NCI-H82 (cell line): ENCODE measurements at regions not wholly inside any gene's neighbourhood (a gene's known extent, or its start where the extent isn't known, plus 50 kb on each side); places are given as distances from the start of the nearest gene placed in this dataset.

ENCODE experiments used
- DNase-seq: peaks from one replicate; lab custom pipeline; 2025; lab: John Stamatoyannopoulos, UW

DNA sequence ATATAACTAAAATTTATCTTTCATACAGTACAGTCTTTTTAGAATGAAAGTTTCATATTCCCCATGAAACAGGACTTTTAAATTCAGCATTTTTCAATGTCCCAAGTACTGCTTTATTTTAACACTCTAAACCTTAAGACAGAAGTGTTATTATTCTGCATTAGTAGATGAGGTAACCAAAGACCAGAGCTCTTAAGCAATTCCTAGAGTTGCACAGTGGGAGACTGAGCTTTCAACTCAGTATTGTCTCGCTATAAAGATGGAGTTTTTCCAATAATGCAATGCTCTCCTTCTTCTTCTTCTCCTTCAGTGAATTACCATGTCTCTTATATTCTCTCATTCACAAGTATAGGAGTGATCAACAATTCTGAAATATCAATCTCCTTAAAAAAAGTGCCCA is 479.7 kb downstream of the CETN3 start:
- DNase-seq: no peak

DNA sequence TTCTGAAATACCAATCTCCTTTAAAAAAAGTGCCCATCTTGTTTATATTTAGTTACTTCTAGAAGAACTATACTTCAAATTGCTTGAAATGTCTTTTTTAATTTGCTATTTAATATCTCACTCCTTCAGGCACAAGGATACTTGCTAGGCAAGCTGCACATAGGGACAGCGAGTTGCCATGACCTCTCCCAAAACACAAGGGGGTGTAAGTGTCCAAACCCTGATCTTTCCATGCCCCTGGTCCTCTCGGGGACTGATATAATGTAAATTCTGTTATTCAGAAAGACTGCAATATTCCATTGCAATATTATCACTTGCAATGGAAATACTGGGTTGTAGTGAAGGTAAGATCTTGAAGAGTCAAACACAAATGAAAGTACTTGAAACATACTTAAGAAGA is 480.4 kb downstream of the CETN3 start:
- no peak for DNase-seq

DNA sequence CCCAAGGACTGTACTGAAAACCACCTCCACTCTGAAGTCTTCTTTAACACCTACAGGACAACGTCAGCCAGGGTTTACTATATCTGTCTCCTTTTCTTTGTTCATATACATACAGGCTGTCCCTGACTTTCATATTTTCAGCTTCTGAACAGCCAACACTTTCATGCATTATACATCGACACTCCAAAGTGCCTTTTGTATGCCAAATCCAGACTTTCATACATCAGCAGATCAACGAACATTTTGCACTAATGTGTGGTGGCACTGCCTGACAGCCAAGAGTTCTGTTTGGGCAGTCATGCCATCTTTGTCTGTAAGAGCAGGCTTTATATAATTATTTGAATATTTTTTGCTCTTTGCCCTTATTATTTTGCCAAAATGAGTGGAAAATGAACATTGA is 487.4 kb downstream of the CETN3 start:
- no peak for DNase-seq

DNA sequence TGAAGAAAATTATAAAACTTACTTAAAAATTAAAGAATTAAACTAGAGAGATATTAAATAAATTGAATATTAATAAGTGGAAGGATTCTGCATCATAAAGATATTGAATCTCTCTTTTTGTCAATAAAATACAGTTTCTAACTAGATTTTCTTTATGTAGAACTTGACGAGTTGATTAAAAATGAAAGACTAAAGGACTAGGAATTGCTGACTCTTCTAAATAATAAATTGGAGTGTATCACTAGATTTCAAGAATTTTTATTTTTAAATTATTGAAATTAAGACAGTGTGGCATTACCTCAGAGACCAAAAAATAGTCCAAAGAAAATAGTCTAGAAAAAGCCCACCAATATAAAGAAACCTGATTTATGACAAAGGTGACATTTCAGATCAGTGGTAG is 492.4 kb downstream of the CETN3 start:
- DNase-seq: no peak

DNA sequence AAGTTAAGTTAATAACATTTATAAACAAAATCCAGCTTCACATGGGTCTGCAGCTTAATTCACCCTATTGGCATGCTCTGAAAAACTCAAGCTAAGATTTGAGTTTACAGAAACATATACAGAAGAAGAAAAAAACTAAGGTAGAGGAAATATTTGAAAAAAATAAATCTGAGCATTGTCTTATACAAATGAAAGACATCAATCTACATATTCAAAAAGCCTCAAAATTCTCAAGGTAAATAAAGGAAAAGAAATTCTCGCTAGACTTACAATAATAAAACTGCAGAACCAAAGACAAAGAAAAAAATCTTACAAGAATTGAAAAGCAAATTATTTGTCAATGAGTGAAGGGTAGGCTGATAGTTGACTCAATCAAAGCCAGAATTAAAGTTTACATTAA is 493.4 kb downstream of the CETN3 start:
- no peak for DNase-seq

DNA sequence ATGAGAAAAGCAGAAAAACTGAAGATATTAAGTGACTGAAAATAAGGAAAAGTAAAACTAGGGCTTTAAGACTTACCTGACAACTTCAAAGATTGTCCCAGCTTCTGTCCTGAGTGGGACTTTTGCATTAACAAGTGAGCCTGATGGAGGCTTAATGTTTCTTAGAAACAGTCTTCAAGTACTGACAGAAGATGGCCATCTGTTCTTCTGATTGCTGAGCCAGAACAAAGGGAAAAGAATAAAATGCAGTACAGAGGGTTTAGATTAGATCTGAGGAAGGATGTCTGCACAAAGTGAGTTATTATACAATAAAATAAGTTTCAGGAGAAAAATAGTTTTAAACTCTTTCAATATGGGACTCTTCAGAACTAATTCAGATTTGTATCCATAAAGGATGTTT is 500.7 kb downstream of the CETN3 start:
- peak; percentile 2 for DNase-seq

DNA sequence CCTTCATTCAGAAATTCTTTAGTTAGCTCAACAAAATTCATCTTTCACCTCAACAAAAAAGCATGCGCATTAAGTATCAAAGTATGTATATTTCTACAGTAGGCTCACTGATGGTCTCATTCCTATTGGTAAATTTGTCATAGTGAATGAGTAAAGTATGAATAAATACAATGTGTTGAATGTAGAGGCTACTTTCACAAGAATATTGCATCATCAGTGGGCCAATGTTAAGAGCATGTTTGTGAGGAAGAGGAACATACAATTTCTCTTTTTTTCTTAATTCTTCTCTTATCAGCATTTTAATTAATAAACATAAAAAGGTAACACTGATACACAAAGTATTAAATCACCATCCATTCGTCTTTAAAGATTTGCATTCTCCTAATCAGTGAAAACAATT is 505.1 kb downstream of the CETN3 start:
- no peak for DNase-seq

DNA sequence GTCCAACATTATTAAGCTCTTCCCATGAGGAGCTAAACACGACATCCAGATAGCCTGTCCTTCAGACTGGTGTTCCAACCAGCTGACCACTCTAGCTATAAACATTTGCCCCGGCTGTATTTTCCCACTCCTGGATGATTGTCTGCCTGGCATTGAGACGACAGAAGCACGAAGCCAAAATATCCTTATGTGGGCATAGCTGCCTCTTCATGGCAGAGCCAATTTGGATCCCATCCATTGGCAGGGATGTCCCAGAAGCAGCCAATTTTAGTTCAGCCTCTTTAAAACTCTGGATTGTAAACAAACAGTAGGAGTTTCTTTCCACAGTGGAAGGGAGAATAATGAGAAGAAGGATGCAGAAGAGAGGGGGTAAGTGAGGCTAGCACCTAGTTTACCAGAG is 507.6 kb downstream of the CETN3 start:
- DNase-seq: no peak

DNA sequence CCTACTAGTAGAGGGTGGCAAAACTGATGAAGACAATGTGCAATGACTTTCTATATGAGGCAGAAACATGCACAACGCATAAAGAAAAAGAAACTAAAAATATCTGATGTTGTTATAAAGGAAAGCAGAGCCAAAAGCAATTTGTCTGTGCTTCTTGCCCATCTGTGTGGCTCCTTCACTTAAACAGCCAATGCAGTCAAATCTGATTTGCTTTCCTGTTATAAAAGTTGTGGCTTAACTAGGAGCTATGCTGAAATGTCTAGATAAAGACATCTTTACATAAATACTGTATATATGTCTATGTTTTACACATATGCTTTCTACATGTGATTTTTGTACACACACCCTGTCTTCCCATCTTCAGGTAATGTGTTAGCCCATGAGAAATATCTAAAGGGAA is 508.2 kb downstream of the CETN3 start:
- no peak for DNase-seq

DNA sequence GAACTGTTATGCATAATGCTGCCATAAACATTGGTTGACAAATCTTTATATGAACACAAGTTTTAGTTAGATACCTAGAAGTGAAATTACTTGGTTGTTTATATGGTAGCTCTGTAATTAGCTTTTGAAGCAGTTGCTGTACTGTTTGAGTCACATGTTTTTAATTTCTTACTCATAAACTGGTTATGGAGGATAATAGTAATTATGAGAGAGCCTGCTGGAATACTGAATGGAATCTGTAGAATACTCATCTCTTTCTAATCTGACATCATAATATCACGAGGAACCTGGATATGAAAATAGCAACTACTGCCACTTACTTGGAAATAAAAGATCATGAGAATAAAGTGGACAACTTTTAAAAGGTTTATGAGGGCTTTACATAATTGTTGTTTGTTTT is 509.2 kb downstream of the CETN3 start:
- DNase-seq: no peak

DNA sequence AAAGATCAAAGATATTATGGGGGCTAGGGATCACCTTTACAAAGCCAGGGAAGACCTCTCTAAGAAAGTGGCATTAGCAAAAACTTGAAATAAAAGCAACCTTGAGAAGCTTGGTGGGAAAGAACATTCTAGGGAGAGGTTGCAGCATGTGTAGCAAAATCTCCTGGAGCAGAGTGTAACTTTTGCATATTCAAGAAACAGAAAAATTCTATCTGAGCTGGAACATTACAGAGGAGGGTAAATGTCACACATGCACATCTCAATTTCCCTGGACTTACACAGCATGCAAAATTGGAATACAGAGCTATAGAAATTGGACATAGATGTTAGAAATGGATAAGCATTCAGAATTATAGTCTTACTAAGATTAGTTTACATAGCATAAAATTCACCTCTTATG is 510.0 kb downstream of the CETN3 start:
- DNase-seq: no peak

DNA sequence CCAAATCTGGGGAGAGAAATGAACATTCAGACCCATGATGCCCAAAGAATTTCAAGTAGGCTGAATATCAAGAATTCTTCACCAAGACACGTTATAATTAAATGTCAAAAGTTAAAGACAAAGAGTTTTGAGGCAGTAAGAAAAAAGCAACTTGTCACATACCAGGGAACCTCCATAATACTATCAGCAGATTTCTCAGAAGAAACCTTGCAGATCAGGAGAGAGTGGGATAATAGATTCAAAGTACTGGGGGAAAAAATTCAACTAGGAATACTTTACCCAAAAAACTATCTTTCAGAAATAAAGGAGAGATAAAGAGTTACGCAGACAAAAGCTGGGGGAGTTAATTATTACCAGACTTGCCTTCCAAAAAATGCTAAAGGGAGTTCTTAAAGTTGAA is 516.0 kb downstream of the CETN3 start:
- DNase-seq: no peak

DNA sequence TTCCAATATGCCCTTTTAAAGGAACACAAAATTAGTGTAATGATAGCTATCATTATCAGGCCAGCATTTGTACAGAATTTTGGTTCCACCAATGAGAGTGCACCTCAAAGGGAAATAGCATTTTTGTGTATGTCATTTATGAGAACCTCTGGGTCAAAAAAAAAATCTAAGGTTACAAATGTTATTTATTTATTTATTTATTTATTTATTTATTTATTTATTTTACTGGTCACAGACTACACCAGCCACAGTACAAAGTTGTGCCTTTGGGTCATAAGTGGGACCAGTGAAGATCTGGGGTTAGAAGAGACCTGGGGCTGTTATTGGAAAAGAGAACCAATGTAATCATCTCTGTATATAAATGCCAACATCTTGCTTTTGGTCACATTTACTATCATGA is 523.9 kb downstream of the CETN3 start:
- DNase-seq: no peak

DNA sequence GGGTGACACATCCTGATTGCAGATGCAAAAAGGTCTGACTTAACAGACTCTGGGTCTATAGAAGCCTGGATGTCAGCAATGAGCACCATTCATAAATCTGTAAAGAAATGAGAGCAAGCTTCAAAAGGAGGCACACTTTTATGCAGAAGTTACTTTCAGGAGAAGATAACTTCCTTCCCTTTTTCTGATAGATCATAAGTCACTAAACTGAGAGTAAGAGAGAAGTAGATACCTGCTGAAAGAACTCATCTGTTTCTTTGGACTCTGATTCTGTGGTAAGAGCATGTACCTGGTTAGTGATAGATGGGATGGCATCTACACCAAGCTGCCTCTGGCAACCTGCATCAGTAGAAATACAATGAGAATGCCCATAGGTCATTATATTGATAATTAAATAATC is 525.6 kb downstream of the CETN3 start:
- no peak for DNase-seq

DNA sequence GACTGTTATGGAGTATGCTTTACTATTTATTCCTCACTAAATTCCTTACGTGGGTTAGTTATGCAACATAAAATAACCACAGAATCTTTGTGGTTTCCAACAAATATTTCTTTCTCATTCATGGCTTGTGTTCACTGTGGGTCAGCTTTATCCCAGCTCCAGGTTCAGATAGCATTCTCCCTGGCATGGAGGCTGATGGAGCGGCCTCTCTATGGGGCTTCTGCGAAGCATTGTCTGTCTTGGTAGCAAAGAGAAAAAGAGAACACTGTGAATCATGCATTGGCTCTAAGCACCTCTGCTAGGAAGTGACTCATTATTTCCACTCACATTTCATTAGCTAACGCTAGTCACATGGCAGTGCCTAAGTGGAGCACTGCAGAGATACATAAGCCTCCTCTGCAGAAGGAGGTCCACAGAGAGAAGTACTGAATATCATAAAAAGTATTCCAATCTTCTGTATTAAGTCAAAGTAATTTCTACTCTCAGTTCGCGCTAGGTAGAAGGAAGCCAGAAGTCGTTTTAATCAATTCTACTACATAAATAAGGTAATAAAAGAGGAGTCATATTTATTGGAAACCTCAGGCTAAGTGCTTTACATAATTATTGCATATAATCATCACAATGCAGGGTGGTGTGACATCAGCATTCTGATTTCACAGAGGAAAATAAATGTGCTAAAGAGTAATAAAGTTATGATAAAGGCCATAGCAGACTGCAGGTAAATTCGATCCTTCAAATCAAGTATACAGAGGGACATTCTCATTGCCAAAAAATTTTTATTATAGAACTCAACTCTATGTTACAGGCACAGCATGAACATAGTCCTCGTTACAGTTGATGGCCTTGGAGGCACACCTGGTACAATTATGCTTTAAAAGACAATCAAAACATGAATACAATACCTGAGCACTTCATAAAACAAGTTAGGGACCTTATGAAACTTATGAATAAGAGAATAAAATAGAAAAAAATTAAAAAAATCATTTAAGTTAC is 531.1 kb downstream of the CETN3 start:
- no peak for DNase-seq

DNA sequence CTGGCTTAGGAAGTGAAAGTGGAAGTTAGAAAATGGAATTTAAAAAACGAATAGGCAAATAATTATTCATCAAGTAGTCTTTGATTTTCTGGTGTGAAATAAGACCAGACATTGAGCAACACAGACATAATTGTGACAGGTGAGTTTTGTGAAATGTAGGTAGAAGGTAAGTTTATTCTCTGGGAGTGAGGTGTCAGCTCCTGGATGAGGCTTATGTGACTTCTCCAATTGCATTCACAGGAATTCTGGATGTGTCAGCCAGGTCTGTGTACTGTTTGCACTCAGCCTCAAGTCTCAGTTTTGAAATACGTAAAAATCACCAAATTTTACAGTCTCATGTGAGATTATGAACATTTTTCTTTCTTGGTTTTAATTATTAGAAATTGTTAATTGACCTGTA is 537.6 kb downstream of the CETN3 start:
- DNase-seq: no peak

DNA sequence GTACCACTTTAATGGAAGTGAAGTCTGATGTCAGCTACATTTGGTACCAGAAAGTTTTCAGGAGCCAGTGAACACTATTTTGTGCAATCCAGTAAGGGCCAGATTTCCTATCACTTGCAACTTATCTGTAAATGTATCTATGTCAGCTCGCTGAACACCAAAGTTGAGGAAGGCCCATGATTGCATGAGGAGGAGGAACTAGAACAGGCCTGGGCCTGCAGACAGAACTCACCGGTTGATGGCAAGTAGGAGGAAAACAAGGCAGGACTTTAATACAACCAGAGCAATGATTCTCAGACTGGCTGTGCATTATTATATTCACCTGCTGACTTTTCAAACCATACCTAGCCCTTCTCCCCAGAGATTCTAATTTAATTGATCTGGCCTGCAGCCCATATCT is 540.2 kb downstream of the CETN3 start:
- no peak for DNase-seq

DNA sequence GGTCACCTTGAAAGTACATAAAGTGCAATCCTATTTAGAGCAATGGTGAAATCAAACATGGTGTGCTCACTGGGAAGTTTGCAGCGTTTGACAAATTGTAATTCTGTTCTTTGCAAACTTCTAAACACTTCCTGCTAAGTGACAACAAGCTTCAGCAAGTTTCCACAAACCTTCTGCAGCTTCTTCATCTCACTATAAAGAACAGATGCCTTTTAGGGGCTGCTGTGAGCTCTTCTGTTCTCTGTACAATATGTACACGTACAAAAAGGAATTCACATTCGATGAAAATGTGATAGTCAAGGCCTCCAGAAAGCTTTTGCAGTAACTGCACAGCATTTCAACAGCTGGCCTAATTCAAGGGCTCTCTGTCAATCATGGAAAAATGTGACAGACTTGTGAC is 543.1 kb downstream of the CETN3 start:
- DNase-seq: no peak

DNA sequence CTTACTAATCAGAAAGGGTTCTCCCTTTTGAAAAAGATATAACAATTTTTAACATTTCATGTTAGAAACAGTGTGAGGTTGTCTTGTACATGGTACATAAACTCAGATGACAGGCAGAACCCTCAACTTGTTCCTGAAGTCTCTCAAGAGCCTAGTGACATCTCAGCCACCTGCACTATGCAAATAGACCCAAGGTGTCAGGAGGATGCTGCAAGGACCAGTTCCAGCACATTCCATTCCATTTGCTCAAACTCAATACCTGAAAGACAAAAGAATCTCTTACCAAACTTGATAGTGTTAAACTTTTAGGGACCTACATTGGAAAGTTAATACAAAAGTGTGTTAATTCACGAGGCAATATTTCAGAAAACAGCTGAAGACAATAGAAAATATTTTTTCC is 544.6 kb downstream of the CETN3 start:
- no peak for DNase-seq

DNA sequence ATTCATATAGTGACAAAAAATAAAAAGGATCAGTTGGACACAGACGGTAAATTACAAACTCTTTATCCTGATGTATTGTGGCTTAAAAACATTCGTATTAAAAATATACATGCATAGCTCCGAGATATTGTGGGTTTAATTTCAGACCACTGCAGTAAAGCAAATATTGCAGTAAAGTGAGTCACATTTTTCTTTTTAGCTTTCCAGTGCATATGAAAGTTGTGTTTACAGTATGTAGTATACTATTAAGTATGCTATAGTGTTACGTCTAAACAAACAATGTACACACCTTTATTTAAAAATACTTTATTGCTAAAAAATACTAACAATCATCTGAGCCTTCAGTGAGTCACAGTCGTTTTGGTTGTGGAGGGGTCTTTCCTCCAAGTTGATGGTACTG is 551.8 kb downstream of the CETN3 start:
- no peak for DNase-seq

DNA sequence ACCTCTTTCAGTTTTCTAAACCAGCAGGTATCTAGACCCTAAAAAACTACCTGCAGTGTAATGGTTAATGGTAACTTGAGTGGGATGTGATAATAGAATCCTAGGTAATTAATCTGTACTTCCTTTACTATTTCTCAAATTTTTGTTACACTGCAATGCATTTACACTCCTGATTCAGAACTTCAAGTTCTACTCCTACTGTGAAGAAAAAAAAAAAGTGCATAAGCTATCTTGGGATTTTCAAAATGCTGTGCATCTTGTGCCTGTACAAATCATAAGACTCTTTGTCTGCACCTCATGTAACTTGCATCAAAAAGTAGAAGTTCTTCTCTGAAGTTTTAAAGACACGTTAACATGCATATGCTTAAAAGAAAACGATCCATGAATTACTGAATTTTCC is 554.1 kb downstream of the CETN3 start:
- no peak for DNase-seq

DNA sequence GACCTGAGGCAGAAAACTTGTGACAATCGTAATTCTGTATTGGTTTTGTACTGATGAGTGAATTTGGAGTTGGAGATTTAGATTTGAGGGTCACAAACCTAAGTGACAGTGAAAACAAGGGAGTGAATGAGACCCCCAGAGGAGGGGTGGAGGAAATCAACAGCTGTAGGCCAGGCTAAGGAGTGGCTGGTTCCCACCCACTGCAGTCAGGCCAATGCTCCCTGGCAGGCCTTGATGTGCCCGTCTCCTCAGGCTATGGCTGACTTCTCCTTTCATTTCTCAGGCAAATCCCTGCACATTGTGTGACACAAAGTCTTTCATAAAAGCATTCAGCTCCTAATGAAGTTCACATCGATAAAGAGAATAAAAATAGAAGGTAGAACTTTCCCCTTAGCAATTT is 557.6 kb downstream of the CETN3 start:
- no peak for DNase-seq

DNA sequence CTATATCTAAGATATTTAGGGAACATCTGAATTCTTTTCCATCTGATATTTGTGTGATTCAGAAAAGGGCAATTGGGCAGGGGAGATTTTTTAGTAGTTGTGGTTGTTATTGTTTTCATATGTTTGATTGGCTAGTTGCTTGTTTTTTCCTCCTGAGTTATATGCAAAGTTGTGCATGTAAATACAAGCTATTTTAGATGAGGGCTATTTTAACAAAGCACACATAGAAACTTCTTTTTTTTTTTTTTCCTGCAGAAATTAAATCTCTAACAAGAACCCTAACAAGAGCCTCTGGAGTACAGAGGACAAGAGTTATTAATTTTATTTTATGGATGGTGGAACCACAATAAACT is 559.1 kb downstream of the CETN3 start:
- no peak for DNase-seq

DNA sequence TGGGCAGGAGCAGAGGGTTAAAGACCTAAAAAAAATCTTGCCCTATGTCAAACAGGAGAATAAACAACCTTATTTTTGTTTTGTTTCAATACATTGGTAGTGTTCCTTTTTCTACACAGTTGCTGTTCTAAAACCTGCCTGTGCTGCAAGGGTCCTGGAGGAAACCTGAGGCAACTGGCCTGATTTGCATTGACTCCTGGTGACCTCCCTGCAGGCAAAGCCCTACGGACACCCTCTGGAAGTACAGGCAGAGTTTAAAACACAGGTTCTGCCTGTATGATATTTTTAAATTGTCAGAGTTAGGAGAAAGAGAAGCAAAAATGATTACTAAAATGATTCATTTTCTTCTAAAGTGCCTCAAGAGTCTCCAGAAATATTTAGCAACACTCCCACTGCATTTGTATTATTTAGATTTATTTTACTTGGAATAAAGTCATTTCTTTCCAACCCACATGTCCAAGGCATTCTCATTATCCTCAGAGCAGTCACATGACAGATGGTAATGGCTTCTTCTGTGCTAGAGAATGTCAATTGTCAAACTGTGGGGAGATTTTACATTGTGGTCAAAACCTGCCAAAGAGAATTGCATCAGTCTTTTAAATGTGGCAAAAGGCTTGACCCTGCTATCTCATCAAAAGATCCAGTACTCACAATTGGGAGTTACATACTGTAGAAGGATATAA is 559.6 kb downstream of the CETN3 start:
- DNase-seq: no peak
